ENCODE measurements at regions not wholly inside any gene's neighbourhood (a gene's known extent, or its start where the extent isn't known, plus 50 kb on each side); places are given as distances from the start of the nearest gene placed in this dataset.
A peak's percentile ranks its signal among the peaks of the same experiment; 100 is the strongest.

DNA sequence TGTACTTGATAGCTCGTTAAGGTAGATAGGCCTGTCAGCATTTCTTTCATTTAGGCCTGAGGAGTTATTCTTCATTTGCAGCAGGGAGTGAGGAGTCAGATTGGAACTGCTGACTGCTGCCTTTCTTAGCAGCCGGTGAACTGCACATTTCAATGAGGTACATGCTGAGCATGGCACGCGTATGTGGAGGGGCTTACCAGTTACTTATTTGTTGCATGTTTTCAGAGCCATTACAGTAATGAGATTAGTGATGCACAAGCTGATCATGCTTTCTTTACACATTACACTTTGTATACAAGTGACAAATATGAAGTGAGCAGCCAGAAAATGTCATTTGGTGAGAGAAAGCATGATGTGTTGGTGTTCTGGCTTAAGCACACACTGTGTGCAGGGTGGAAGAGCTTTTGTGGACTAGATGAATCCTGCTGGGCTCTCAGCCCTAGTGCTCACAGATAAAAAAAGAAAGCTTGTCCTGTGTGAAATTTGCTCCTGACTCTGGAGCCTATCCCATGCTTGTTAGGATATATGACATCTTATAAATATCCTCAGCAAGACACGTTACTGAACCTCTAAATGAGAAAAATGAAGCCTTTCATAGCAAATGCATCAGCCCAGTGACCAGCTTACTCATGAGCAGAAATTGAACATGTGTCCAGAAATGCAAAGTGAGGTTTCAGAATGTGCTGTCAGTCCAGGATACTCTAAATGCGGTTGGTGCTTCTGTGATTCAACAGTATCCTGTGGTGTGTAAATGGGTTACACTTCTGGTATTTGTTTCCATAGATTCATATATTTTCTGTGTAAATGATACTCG is 574.7 kb upstream of the ADGRL2 start:
- Mint-ChIP-seq H3K9me3 (ENCODE audit: unreplicated experiment) (no peaks in the 10 kb centered on the region), H3K4me1 (ENCODE audit: unreplicated experiment) (peaks cover under 1% of the 10 kb centered on the region), H3K27ac (ENCODE audit: unreplicated experiment) (no peak overlapping the region), H3K27me3 (ENCODE audit: unreplicated experiment) (no peaks in the 10 kb centered on the region), H3K4me3 (ENCODE audit: unreplicated experiment) (no peak overlapping the region), H3K36me3 (ENCODE audit: unreplicated experiment) (no peaks in the 10 kb centered on the region)
- no peak for DNase-seq (ENCODE audit: extremely low spot score, unreplicated experiment)
- TF ChIP-seq, protein P1, sequence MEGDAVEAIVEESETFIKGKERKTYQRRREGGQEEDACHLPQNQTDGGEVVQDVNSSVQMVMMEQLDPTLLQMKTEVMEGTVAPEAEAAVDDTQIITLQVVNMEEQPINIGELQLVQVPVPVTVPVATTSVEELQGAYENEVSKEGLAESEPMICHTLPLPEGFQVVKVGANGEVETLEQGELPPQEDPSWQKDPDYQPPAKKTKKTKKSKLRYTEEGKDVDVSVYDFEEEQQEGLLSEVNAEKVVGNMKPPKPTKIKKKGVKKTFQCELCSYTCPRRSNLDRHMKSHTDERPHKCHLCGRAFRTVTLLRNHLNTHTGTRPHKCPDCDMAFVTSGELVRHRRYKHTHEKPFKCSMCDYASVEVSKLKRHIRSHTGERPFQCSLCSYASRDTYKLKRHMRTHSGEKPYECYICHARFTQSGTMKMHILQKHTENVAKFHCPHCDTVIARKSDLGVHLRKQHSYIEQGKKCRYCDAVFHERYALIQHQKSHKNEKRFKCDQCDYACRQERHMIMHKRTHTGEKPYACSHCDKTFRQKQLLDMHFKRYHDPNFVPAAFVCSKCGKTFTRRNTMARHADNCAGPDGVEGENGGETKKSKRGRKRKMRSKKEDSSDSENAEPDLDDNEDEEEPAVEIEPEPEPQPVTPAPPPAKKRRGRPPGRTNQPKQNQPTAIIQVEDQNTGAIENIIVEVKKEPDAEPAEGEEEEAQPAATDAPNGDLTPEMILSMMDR (IDR thresholded peaks at IDR 0.05) = no peak

DNA sequence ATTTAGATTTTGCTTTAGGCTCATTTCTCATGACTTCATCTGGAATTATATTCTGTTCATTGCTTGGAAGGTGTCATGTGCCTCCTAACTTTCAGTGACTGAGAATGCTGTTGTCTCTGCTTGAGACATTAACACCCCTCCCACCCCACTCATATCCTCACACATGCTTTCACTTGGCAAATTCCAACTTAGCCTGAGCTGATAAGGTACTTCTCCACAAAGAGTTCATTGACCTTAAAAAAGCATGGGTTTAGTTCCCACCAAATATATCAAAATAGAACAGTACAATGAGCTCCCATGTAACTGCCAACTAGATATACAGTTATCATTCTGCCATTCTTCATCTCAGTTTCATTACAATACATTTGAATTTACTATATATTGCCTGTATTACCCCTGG is 576.5 kb upstream of the ADGRL2 start:
- Mint-ChIP-seq H3K4me1 (ENCODE audit: unreplicated experiment) (no peaks in the 10 kb centered on the region), H3K27ac (ENCODE audit: unreplicated experiment) (no peak overlapping the region), H3K27me3 (ENCODE audit: unreplicated experiment) (no peaks in the 10 kb centered on the region), H3K9me3 (ENCODE audit: unreplicated experiment) (no peaks in the 10 kb centered on the region), H3K36me3 (ENCODE audit: unreplicated experiment) (no peaks in the 10 kb centered on the region), H3K4me3 (ENCODE audit: unreplicated experiment) (no peak overlapping the region)
- no peak for DNase-seq (ENCODE audit: extremely low spot score, unreplicated experiment)
- TF ChIP-seq, protein P1 (IDR thresholded peaks at IDR 0.05) = no peak

DNA sequence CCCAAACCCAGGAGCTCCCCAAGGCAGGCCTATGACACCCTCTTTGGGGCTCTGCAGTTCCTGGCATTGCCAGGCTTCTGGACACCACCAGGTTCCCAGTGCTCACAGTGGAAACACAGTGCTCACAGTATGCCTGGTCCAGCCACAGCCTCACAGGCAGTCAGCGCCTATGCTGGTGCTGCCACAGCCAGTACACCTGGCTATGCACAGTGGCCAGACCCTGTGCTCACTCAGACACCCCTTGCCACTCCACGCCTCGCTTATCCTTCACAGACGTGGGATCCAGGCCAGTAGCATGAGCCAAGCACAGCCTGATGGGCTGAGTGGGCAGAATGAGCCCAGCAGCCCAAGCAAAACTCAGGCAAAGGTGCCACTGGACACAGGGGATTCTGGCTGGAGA is 579.2 kb upstream of the ADGRL2 start:
- no peaks in the 10 kb centered on the region for H3K4me1 Mint-ChIP-seq (ENCODE audit: unreplicated experiment)
- H3K36me3 Mint-ChIP-seq (ENCODE audit: unreplicated experiment) = no peaks in the 10 kb centered on the region
- H3K4me3 Mint-ChIP-seq (ENCODE audit: unreplicated experiment) = no peak overlapping the region
- DNase-seq (ENCODE audit: extremely low spot score, unreplicated experiment) = no peak
- no peaks in the 10 kb centered on the region for H3K27me3 Mint-ChIP-seq (ENCODE audit: unreplicated experiment)
- H3K9me3 Mint-ChIP-seq (ENCODE audit: unreplicated experiment) = no peaks in the 10 kb centered on the region
- no peak overlapping the region for H3K27ac Mint-ChIP-seq (ENCODE audit: unreplicated experiment)
- TF ChIP-seq, protein P1 (IDR thresholded peaks at IDR 0.05) = no peak

DNA sequence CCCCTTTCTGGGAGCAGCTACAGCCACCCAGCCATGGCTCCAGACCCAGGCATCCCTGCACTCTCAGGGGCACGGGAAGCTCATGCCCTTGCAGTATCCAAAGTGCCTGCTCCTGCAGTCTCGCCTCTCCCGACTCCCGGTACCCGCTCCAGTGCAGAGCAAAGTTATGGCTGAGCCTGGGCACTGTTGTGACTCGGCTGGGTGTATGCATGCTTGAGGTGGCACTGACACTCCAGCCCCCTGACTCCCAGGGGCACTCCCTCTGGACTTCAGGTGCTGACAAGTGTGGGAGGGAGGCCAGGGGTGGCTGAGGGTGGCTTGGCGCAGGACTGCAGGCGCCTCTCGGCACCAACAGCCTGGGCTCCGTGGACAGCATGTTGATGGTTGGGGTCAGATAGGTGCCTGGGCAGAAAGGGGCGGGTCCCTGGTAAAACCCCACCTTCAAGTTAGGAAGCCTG is 580.1 kb upstream of the ADGRL2 start:
- peak; percentile 81 for DNase-seq (ENCODE audit: extremely low spot score, unreplicated experiment)
- H3K27ac Mint-ChIP-seq (ENCODE audit: unreplicated experiment) = no peak overlapping the region
- H3K4me1 Mint-ChIP-seq (ENCODE audit: unreplicated experiment) = no peaks in the 10 kb centered on the region
- no peak overlapping the region for H3K4me3 Mint-ChIP-seq (ENCODE audit: unreplicated experiment)
- TF ChIP-seq, protein P1 (IDR thresholded peaks at IDR 0.05) = no peak
- H3K27me3 Mint-ChIP-seq (ENCODE audit: unreplicated experiment) = no peaks in the 10 kb centered on the region
- no peaks in the 10 kb centered on the region for H3K9me3 Mint-ChIP-seq (ENCODE audit: unreplicated experiment)
- H3K36me3 Mint-ChIP-seq (ENCODE audit: unreplicated experiment) = no peaks in the 10 kb centered on the region

DNA sequence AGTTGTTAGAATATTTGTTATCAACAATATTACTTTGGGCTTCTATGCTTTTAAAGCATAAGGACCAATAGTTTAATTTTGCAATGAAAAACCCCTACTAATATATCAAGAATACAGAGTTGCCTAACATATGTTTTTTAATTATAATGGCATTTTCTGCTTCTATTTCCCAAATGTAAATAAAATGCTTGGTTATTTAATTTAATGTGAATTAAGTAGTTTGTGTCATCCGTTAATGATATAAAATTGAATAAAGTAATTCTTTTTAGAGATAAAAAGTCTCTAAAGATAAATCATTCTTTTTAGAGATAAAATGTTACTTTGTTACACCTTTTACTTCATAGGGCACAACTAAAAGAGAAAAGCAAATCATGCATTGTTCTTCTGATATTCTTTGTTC is 583.7 kb upstream of the ADGRL2 start:
- H3K27ac Mint-ChIP-seq (ENCODE audit: unreplicated experiment) = no peak overlapping the region
- H3K36me3 Mint-ChIP-seq (ENCODE audit: unreplicated experiment) = no peaks in the 10 kb centered on the region
- TF ChIP-seq, protein P1 (IDR thresholded peaks at IDR 0.05) = no peak
- H3K9me3 Mint-ChIP-seq (ENCODE audit: unreplicated experiment) = no peaks in the 10 kb centered on the region
- DNase-seq (ENCODE audit: extremely low spot score, unreplicated experiment) = no peak
- no peaks in the 10 kb centered on the region for H3K27me3 Mint-ChIP-seq (ENCODE audit: unreplicated experiment)
- H3K4me1 Mint-ChIP-seq (ENCODE audit: unreplicated experiment) = no peaks in the 10 kb centered on the region
- H3K4me3 Mint-ChIP-seq (ENCODE audit: unreplicated experiment) = no peak overlapping the region
